HL-60 (cell line): ENCODE measurements at regions not wholly inside any gene's neighbourhood (a gene's known extent, or its start where the extent isn't known, plus 50 kb on each side); places are given as distances from the start of the nearest gene placed in this dataset.

ENCODE experiments used
- DNase-seq, 2 experiments: peaks; one replicate each; pipeline ENCODE4 v3.0.0-alpha.2; 2010 to 2020; ENCODE audit warnings: low read depth in 1 of 2, low spot score in 1 of 2
- H3K27ac ChIP-seq: fragments of 250-450 bp; sonication (Bioruptor Pico); replicated peaks from 2 replicates; pipeline ENCODE4 v1.5.1; 2020; ENCODE audit warnings: mild to moderate bottlenecking, moderate library complexity
- H3K27me3 ChIP-seq: fragments of 250-450 bp; sonication (Bioruptor Pico); 2 replicates; pipeline ENCODE4 v1.5.1; 2021; ENCODE audit warnings: mild to moderate bottlenecking, moderate library complexity; ENCODE audit not compliant: insufficient read depth, poor library complexity, severe bottlenecking
- H3K4me3 ChIP-seq: replicated peaks from 2 replicates; pipeline ENCODE4 v1.5.1; 2011; ENCODE audit warnings: mild to moderate bottlenecking, control low read depth, low read length; ENCODE audit not compliant: insufficient read depth
- GABPA ChIP-seq: IDR thresholded peaks from 2 replicates; pipeline ENCODE4 v1.6.1; 2012; ENCODE audit warnings: low read depth
- POLR2AphosphoS5 ChIP-seq: IDR thresholded peaks from 2 replicates; pipeline ENCODE4 v1.6.1; 2012; ENCODE audit warnings: low read depth
- SPI1 ChIP-seq: IDR thresholded peaks from 2 replicates; pipeline ENCODE4 v1.6.1; 2012; ENCODE audit warnings: low read depth, mild to moderate bottlenecking, borderline replicate concordance
- TF ChIP-seq, protein P1 (sequence below): IDR thresholded peaks from 2 replicates; pipeline ENCODE4 v1.6.1; 2012; ENCODE audit warnings: low read depth; ENCODE audit not compliant: insufficient replicate concordance
- TF ChIP-seq, protein P2 (sequence below): IDR thresholded peaks from one replicate; pipeline ENCODE4 v1.5.1; 2011; ENCODE audit warnings: low read length, control low read depth, inconsistent platforms; ENCODE audit not compliant: insufficient read depth

DNA sequence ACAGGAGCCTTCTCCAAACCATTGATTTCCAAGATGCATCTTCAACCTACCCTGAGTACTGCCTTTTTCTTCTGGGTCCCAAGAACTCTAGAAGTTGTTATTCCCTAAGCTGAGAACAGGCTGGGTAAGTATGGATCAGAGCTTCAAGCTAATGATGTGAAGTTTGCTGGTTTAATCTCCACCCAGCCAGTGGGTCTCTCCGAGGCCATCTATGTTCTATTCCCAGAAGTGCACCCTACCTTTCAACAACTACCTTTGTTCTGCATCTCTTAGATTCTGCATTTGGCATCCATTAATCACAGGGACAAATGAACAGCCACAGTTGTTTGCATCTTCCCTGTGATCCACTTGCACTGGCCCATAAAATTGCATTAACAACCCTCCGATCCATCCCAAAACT lies 246.2 kb downstream of the HIVEP2 start:
- Histone ChIP-seq H3K27ac (no peak overlapping the region), H3K27me3 (no peaks in the 10 kb centered on the region), H3K4me3 (no peak overlapping the region)
- DNase-seq, result no peak
- TF ChIP-seq SPI1 (no peak), POLR2AphosphoS5 (no peak), GABPA (no peak)
- TF ChIP-seq, protein P1, sequence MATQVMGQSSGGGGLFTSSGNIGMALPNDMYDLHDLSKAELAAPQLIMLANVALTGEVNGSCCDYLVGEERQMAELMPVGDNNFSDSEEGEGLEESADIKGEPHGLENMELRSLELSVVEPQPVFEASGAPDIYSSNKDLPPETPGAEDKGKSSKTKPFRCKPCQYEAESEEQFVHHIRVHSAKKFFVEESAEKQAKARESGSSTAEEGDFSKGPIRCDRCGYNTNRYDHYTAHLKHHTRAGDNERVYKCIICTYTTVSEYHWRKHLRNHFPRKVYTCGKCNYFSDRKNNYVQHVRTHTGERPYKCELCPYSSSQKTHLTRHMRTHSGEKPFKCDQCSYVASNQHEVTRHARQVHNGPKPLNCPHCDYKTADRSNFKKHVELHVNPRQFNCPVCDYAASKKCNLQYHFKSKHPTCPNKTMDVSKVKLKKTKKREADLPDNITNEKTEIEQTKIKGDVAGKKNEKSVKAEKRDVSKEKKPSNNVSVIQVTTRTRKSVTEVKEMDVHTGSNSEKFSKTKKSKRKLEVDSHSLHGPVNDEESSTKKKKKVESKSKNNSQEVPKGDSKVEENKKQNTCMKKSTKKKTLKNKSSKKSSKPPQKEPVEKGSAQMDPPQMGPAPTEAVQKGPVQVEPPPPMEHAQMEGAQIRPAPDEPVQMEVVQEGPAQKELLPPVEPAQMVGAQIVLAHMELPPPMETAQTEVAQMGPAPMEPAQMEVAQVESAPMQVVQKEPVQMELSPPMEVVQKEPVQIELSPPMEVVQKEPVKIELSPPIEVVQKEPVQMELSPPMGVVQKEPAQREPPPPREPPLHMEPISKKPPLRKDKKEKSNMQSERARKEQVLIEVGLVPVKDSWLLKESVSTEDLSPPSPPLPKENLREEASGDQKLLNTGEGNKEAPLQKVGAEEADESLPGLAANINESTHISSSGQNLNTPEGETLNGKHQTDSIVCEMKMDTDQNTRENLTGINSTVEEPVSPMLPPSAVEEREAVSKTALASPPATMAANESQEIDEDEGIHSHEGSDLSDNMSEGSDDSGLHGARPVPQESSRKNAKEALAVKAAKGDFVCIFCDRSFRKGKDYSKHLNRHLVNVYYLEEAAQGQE, result no peak
- TF ChIP-seq, protein P2, sequence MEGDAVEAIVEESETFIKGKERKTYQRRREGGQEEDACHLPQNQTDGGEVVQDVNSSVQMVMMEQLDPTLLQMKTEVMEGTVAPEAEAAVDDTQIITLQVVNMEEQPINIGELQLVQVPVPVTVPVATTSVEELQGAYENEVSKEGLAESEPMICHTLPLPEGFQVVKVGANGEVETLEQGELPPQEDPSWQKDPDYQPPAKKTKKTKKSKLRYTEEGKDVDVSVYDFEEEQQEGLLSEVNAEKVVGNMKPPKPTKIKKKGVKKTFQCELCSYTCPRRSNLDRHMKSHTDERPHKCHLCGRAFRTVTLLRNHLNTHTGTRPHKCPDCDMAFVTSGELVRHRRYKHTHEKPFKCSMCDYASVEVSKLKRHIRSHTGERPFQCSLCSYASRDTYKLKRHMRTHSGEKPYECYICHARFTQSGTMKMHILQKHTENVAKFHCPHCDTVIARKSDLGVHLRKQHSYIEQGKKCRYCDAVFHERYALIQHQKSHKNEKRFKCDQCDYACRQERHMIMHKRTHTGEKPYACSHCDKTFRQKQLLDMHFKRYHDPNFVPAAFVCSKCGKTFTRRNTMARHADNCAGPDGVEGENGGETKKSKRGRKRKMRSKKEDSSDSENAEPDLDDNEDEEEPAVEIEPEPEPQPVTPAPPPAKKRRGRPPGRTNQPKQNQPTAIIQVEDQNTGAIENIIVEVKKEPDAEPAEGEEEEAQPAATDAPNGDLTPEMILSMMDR, result no peak

DNA sequence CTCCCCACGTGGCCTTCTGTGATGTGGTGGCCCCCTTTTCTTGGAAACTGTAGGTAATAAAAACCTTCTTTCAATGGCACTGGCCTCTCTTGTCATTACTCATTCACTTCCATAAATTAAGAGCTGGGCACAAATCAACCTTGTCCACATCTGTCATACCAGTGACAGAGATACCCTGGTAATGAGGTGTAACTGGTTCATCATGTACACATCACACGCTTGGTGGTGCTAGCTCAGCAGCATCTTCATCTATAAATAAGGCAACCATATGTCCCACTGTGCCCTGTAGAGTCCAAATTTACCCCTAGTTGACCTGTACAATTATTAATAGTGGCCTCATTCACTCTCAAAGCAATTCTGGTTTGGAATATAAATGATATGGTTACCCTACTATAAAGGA lies 245.6 kb downstream of the HIVEP2 start:
- no peak overlapping the region for H3K27ac ChIP-seq
- no peak for TF ChIP-seq POLR2AphosphoS5
- TF ChIP-seq SPI1, result no peak
- TF ChIP-seq, protein P2, result no peak
- TF ChIP-seq GABPA, result no peak
- TF ChIP-seq, protein P1, result no peak
- H3K4me3 ChIP-seq, result no peak overlapping the region
- H3K27me3 ChIP-seq, result no peaks in the 10 kb centered on the region
- no peak for DNase-seq

DNA sequence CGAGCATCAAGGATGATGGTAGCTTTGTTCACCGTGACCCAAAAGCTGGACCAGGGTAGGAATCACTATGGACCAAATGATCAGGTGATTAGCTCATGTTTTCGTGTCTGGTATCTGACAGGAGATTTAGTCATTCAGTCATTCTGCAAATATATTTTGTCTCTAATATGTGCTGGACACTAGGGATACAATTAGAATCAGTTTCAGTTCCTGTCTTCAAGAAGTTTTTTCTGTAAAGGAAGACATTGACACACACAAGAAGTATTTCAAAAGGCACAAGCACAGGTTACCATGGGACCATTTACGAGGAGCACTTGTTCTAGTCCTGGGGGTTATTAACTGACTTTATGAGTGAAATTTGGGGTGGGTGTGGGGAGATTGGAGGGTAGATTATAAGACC lies 244.9 kb downstream of the HIVEP2 start:
- Histone ChIP-seq H3K27ac (no peak overlapping the region), H3K27me3 (no peaks in the 10 kb centered on the region)

More for the DNA sequence above, 244.9 kb downstream of the HIVEP2 start:
- DNase-seq, result peak in 1 of 2 experiments; percentile 15
- TF ChIP-seq GABPA (no peak), SPI1 (no peak), POLR2AphosphoS5 (no peak)
- TF ChIP-seq, protein P1, result no peak
- TF ChIP-seq, protein P2, result no peak
- H3K4me3 ChIP-seq, result no peak overlapping the region
